ENCODE measurements at regions not wholly inside any gene's neighbourhood (a gene's known extent, or its start where the extent isn't known, plus 50 kb on each side); places are given as distances from the start of the nearest gene placed in this dataset.
"Not testable (repeated sequence)": the region's sequence is repeated elsewhere in the genome, so short reads cannot be mapped to it uniquely, and the experiment has no call there.

GRCh38 chr6:82100763-82101162 lies 146.8 kb downstream of the IBTK start:
- H3K27ac ChIP-seq (ENCODE audit: extremely low read depth, low read depth, low read length); POLR2A ChIA-PET; H3K36me3 ChIP-seq (ENCODE audit: control insufficient read depth in 2 of 2, insufficient read depth in 1 of 2, low read length in 2 of 2); H3K4me1 ChIP-seq (ENCODE audit: control insufficient read depth, insufficient read depth, low read length); H3K4me3 ChIP-seq (ENCODE audit: low read depth, low read length); H3K9me3 ChIP-seq (ENCODE audit: control insufficient read depth, insufficient read depth, low read depth, low read length): not testable (repeated sequence)
- TF ChIP-seq SETDB1 (IDR thresholded peaks at IDR 0.05; ENCODE audit: insufficient read length, low read length) (peak; percentile 70), ZNF146 (tag by site-specific recombination; IDR thresholded peaks at IDR 0.05) (peak; percentile 95)
- TF ChIP-seq, protein P1, sequence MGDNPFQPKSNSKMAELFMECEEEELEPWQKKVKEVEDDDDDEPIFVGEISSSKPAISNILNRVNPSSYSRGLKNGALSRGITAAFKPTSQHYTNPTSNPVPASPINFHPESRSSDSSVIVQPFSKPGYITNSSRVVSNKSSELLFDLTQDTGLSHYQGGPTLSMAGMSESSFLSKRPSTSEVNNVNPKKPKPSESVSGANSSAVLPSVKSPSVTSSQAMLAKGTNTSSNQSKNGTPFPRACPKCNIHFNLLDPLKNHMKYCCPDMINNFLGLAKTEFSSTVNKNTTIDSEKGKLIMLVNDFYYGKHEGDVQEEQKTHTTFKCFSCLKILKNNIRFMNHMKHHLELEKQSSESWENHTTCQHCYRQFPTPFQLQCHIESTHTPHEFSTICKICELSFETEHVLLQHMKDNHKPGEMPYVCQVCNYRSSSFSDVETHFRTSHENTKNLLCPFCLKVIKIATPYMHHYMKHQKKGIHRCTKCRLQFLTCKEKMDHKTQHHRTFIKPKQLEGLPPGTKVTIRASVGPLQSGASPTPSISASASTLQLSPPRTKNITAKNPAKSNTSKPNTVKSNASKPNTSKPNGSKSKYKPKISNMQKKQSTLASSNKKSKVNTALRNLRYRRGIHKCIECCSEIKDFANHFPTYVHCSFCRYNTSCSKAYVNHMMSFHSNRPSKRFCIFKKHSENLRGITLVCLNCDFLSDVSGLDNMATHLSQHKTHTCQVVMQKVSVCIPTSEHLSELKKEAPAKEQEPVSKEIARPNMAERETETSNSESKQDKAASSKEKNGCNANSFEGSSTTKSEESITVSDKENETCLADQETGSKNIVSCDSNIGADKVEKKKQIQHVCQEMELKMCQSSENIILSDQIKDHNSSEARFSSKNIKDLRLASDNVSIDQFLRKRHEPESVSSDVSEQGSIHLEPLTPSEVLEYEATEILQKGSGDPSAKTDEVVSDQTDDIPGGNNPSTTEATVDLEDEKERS (tag by site-specific recombination; IDR thresholded peaks at IDR 0.05) = peak; percentile 50; the same call in 1 of the 2 replicates
- TF ChIP-seq, protein P2, sequence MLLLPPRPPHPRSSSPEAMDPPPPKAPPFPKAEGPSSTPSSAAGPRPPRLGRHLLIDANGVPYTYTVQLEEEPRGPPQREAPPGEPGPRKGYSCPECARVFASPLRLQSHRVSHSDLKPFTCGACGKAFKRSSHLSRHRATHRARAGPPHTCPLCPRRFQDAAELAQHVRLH (tag by site-specific recombination; IDR thresholded peaks at IDR 0.05) = peak; percentile 60; the same call in 1 of the 2 replicates
- CTCF ChIA-PET = interaction anchor here (0.6 kb wide), 1 partner anchor 1362 kb away, joined by 3 read pairs; no protein-coding TSS in a partner anchor

GRCh38 chr6:82097676-82098075 lies 149.9 kb downstream of the IBTK start:
- no peak overlapping the region for H3K4me3 ChIP-seq (ENCODE audit: low read depth, low read length)
- no peaks in the 10 kb centered on the region for H3K4me1 ChIP-seq (ENCODE audit: control insufficient read depth, insufficient read depth, low read length)
- no peak for TF ChIP-seq ZNF19 (tag by site-specific recombination; IDR thresholded peaks at IDR 0.05; ENCODE audit: low read depth)
- TF ChIP-seq ZNF518A (tag by site-specific recombination; conservative IDR thresholded peaks at IDR 0.05; ENCODE audit: low read depth) = no peak
- H3K9me3 ChIP-seq (ENCODE audit: control insufficient read depth, insufficient read depth, low read depth, low read length) = no peaks in the 10 kb centered on the region
- ChIA-PET CTCF (no interaction called here), POLR2A (no interaction called here)
- no peaks in the 10 kb centered on the region for H3K36me3 ChIP-seq (ENCODE audit: control insufficient read depth in 2 of 2, insufficient read depth in 1 of 2, low read length in 2 of 2)
- H3K27ac ChIP-seq (ENCODE audit: extremely low read depth, low read depth, low read length) = no peak overlapping the region

GRCh38 chr6:82095091-82095490 lies 152.5 kb downstream of the IBTK start:
- no peaks in the 10 kb centered on the region for H3K36me3 ChIP-seq (ENCODE audit: control insufficient read depth in 2 of 2, insufficient read depth in 1 of 2, low read length in 2 of 2)
- no peak overlapping the region for H3K27ac ChIP-seq (ENCODE audit: extremely low read depth, low read depth, low read length)
- ChIA-PET POLR2A (no interaction called here), CTCF (interaction anchor here (0.9 kb wide), 1 partner anchor 34 kb away, joined by 3 read pairs; no protein-coding TSS in a partner anchor)
- no peak overlapping the region for H3K4me3 ChIP-seq (ENCODE audit: low read depth, low read length)
- TF ChIP-seq ZNF302 (tag by site-specific recombination; IDR thresholded peaks at IDR 0.05; ENCODE audit: low read depth) (no peak), PRDM1 (tag by site-specific recombination; IDR thresholded peaks at IDR 0.05) (0 out of 2 replicates have a peak, but pooled peaks have one; percentile 10)
- H3K9me3 ChIP-seq (ENCODE audit: control insufficient read depth, insufficient read depth, low read depth, low read length) = no peaks in the 10 kb centered on the region
- H3K4me1 ChIP-seq (ENCODE audit: control insufficient read depth, insufficient read depth, low read length) = no peaks in the 10 kb centered on the region

Measured in HEK293 (cell line).